Thyroid gland (tissue), 4 donors: ENCODE measurements at regions not wholly inside any gene's neighbourhood (a gene's known extent, or its start where the extent isn't known, plus 50 kb on each side); places are given as distances from the start of the nearest gene placed in this dataset.

ENCODE experiments used
- DNase-seq, 2 donors: peaks; one replicate each; pipeline ENCODE4 v3.0.0-alpha.2; 2019
- H3K27ac ChIP-seq, 3 donors: fragments of 200-600 bp; sonication (generic); 1 replicate in 2 of 3; 2 replicates in 1 of 3; pipeline ENCODE4 v1.5.1; 2016 to 2019; ENCODE audit warnings: mild to moderate bottlenecking in 1 of 3, moderate library complexity in 1 of 3
- H3K27me3 ChIP-seq: fragments of 200-600 bp; sonication (generic); one replicate; pipeline ENCODE4 v1.5.1; 2019
- H3K36me3 ChIP-seq, 2 donors: fragments of 200-600 bp; sonication (generic); one replicate each; pipeline ENCODE4 v1.5.1; 2016 to 2019
- H3K4me1 ChIP-seq, 2 donors: fragments of 200-600 bp; sonication (generic); one replicate each; pipeline ENCODE4 v1.5.1; 2017 to 2019
- H3K4me3 ChIP-seq, 3 donors: fragments of 200-600 bp; sonication (generic); replicated peaks in 1 of 3; 1 replicate in 2 of 3; 2 replicates in 1 of 3; pipeline ENCODE4 v1.5.1; 2016; ENCODE audit warnings: mild to moderate bottlenecking in 1 of 3
- H3K9me3 ChIP-seq: fragments of 200-600 bp; sonication (generic); one replicate; pipeline ENCODE4 v1.5.1; 2017
- POLR2A ChIP-seq, 2 donors: fragments of 450-650 bp; IDR thresholded peaks; one replicate each; pipeline ENCODE4 v1.6.1; 2017; ENCODE audit warnings: antibody characterized with exemption in 2 of 2, mild to moderate bottlenecking in 2 of 2, moderate library complexity in 1 of 2
- WGBS, 2 donors: methylation state at CpG; one replicate each; pipeline ENCODE4 v1.1.5; 2017; 5-methylcytosine and 5-hydroxymethylcytosine counted together
- intact Hi-C: fragments of 100-400 bp; cut with DNase I; formaldehyde crosslinking; loops from one replicate; pipeline ENCODE4 v1.15.1; 2023
- TF ChIP-seq, protein P1 (sequence below), 6 experiments: fragments of 200-600 bp in 3 of 6; fragments of 450-650 bp in 3 of 6; sonication (generic) in 3 of 6; IDR thresholded peaks; one replicate each; pipeline ENCODE4 v1.5.1; 2016 to 2019; ENCODE audit warnings: antibody characterized with exemption in 6 of 6, mild to moderate bottlenecking in 2 of 6, inconsistent platforms in 1 of 6, moderate library complexity in 1 of 6

DNA sequence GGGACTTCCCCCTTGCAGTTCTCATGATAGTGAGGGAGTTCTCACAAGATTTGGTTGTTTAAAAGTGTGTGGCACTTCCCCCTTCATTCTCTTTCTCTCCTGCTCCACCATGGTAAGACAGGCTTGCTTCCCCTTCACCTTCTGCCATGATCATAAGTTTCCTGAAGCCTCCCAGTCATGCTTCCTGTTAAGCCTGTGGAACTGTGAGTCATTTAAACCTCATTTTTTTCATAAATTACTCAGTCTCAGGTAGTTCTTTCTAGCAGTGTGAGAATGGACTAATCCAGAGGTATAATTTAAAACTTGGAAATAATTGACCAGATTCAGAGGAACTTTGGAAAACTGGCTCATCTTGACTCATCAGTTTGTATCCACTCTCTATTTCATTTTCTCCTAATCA, 129.0 kb downstream of the TMEM47 start:
- intact Hi-C loops = no loop called here
- Histone ChIP-seq H3K4me3 (no peak overlapping the region), H3K9me3 (no peaks in the 10 kb centered on the region), H3K27me3 (no peaks in the 10 kb centered on the region), H3K4me1 (no peaks in the 10 kb centered on the region), H3K36me3 (no peaks in the 10 kb centered on the region), H3K27ac (no peak overlapping the region)
- no peak for DNase-seq
- TF ChIP-seq, protein P1, sequence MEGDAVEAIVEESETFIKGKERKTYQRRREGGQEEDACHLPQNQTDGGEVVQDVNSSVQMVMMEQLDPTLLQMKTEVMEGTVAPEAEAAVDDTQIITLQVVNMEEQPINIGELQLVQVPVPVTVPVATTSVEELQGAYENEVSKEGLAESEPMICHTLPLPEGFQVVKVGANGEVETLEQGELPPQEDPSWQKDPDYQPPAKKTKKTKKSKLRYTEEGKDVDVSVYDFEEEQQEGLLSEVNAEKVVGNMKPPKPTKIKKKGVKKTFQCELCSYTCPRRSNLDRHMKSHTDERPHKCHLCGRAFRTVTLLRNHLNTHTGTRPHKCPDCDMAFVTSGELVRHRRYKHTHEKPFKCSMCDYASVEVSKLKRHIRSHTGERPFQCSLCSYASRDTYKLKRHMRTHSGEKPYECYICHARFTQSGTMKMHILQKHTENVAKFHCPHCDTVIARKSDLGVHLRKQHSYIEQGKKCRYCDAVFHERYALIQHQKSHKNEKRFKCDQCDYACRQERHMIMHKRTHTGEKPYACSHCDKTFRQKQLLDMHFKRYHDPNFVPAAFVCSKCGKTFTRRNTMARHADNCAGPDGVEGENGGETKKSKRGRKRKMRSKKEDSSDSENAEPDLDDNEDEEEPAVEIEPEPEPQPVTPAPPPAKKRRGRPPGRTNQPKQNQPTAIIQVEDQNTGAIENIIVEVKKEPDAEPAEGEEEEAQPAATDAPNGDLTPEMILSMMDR (IDR thresholded peaks at IDR 0.05) = no peak
- no peak for TF ChIP-seq POLR2A (IDR thresholded peaks at IDR 0.05)

DNA sequence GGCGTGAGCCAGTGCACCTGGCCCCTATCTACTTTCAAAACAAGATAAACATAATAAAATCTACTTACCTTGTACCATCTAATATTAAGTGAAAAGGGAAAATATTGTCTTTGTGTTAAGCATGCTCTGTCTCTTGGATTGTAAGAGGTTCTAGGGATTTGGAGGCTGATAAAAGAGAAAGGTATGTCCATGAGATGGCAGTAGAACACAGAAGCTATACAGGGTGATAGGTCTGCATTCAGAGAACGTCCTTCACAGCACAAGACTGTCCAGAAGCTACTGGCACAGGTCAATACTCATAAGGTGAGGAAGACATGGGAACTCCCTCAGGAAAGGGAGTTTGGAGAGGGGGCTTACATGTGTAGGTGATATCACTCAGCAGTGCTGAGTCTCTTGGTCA, 135.5 kb downstream of the TMEM47 start:
- no peaks in the 10 kb centered on the region for H3K27me3 ChIP-seq
- no peak for TF ChIP-seq POLR2A (IDR thresholded peaks at IDR 0.05)
- TF ChIP-seq, protein P1 (IDR thresholded peaks at IDR 0.05) = no peak
- no peak for DNase-seq
- 54 to 57% methylated on average over 2 of the region's 2 CpGs for WGBS, 2 donors
- H3K4me3 ChIP-seq = no peak overlapping the region
- no peak overlapping the region for H3K27ac ChIP-seq
- no peaks in the 10 kb centered on the region for H3K4me1 ChIP-seq
- H3K36me3 ChIP-seq = no peaks in the 10 kb centered on the region
- no peaks in the 10 kb centered on the region for H3K9me3 ChIP-seq
- intact Hi-C loops = no loop called here

DNA sequence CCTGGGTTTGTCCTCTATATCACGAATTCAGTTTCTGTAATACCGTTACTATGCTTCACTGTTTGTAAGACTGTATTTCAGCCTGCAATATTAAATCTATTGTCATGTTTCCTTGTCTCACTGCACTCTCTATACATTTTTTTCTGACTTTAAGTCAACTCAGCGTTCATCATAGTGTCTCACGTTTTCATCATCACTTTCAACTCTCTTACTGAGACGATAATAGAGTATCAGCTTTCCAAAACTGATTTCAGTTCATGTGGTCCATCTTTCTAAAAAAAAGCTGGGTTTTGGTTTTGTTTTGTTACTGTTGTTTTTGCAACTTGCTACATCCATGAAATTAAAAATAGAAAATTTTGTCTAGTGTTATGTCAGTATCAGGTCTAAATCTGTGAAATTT, 147.7 kb downstream of the TMEM47 start:
- Histone ChIP-seq H3K9me3 (no peaks in the 10 kb centered on the region), H3K27me3 (no peaks in the 10 kb centered on the region), H3K27ac (no peak overlapping the region), H3K36me3 (no peaks in the 10 kb centered on the region), H3K4me3 (no peak overlapping the region), H3K4me1 (no peaks in the 10 kb centered on the region)
- intact Hi-C loops = no loop called here
- DNase-seq = no peak
- TF ChIP-seq, protein P1 (IDR thresholded peaks at IDR 0.05) = no peak
- no peak for TF ChIP-seq POLR2A (IDR thresholded peaks at IDR 0.05)
- 84 to 93% methylated on average over 5 of the region's 5 CpGs for WGBS, 2 donors

GRCh38 chrX:34503119-34503518, 154.0 kb downstream of the TMEM47 start:
- intact Hi-C loops = no loop called here
- Histone ChIP-seq H3K27ac (no peak overlapping the region), H3K36me3 (no peaks in the 10 kb centered on the region), H3K4me3 (no peak overlapping the region), H3K4me1 (no peaks in the 10 kb centered on the region), H3K27me3 (no peaks in the 10 kb centered on the region), H3K9me3 (no peaks in the 10 kb centered on the region)
- DNase-seq = no peak
- WGBS, 2 donors = 72 to 76% methylated on average over 3 of the region's 3 CpGs
- TF ChIP-seq, protein P1 (IDR thresholded peaks at IDR 0.05) = no peak
- TF ChIP-seq POLR2A (IDR thresholded peaks at IDR 0.05) = no peak

DNA sequence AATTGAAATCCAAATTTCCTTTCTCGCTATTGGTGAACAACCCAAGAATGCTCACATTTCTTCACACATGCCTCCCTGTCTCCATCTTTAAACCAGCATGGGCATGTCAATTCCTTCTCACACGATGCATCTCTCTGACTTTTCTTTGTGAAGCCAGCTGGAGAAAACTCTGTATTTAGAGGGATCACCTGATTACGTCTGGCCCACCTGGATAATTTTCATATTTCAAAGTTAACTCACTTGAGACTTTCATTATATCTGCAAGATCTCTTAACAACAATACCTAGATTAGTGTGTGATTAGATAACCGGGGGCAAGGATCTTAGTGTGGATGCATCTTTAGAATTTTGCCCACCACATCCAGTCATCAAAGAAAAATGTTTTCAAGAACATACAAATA, 164.0 kb downstream of the TMEM47 start:
- Histone ChIP-seq H3K27ac (no peak overlapping the region), H3K4me3 (no peak overlapping the region), H3K9me3 (no peaks in the 10 kb centered on the region), H3K4me1 (no peaks in the 10 kb centered on the region), H3K27me3 (no peaks in the 10 kb centered on the region), H3K36me3 (no peaks in the 10 kb centered on the region)
- TF ChIP-seq, protein P1 (IDR thresholded peaks at IDR 0.05) = no peak
- no peak for TF ChIP-seq POLR2A (IDR thresholded peaks at IDR 0.05)
- intact Hi-C loops = no loop called here
- WGBS, 2 donors = 71 to 93% methylated on average over 4 of the region's 4 CpGs
- DNase-seq = no peak
